Uterus (tissue), 2 donors: ENCODE measurements at regions not wholly inside any gene's neighbourhood (a gene's known extent, or its start where the extent isn't known, plus 50 kb on each side); places are given as distances from the start of the nearest gene placed in this dataset.

Experiments used
- POLR2A ChIP-seq, 2 donors: fragments of 450-650 bp; IDR thresholded peaks; one replicate each; pipeline ENCODE4 v1.6.1; 2016; ENCODE audit warnings: antibody characterized with exemption in 2 of 2, mild to moderate bottlenecking in 1 of 2, moderate library complexity in 1 of 2
- TF ChIP-seq, protein P1 (sequence below), 4 experiments: fragments of 200-600 bp in 2 of 4; fragments of 450-650 bp in 2 of 4; sonication (generic) in 2 of 4; IDR thresholded peaks; one replicate each; pipeline ENCODE4 v1.5.1; 2016 to 2019; ENCODE audit warnings: antibody characterized with exemption in 4 of 4, mild to moderate bottlenecking in 2 of 4, moderate library complexity in 1 of 4

GRCh38 chr3:14286887-14287500, 108.4 kb downstream of the LSM3 start:
- TF ChIP-seq, protein P1, sequence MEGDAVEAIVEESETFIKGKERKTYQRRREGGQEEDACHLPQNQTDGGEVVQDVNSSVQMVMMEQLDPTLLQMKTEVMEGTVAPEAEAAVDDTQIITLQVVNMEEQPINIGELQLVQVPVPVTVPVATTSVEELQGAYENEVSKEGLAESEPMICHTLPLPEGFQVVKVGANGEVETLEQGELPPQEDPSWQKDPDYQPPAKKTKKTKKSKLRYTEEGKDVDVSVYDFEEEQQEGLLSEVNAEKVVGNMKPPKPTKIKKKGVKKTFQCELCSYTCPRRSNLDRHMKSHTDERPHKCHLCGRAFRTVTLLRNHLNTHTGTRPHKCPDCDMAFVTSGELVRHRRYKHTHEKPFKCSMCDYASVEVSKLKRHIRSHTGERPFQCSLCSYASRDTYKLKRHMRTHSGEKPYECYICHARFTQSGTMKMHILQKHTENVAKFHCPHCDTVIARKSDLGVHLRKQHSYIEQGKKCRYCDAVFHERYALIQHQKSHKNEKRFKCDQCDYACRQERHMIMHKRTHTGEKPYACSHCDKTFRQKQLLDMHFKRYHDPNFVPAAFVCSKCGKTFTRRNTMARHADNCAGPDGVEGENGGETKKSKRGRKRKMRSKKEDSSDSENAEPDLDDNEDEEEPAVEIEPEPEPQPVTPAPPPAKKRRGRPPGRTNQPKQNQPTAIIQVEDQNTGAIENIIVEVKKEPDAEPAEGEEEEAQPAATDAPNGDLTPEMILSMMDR (IDR thresholded peaks at IDR 0.05), result no peak
- TF ChIP-seq POLR2A (IDR thresholded peaks at IDR 0.05), result no peak
